Endothelial cell (in vitro differentiated cells): ENCODE measurements at regions not wholly inside any gene's neighbourhood (a gene's known extent, or its start where the extent isn't known, plus 50 kb on each side); places are given as distances from the start of the nearest gene placed in this dataset.

Source experiments
- DNase-seq: peaks from one replicate; pipeline ENCODE4 v3.0.0; 2021; ENCODE audit warnings: low spot score
- H3K27ac Mint-ChIP-seq: one replicate; pipeline ENCODE4 v1.8.0; 2021; ENCODE audit warnings: mixed read lengths, inconsistent platforms; ENCODE audit not compliant: unreplicated experiment
- H3K27me3 Mint-ChIP-seq: one replicate; pipeline ENCODE4 v1.8.0; 2021; ENCODE audit warnings: mild to moderate bottlenecking, moderate library complexity, mixed read lengths, inconsistent platforms; ENCODE audit not compliant: unreplicated experiment
- H3K36me3 Mint-ChIP-seq: one replicate; pipeline ENCODE4 v1.8.0; 2021; ENCODE audit warnings: mild to moderate bottlenecking, low read depth, mixed read lengths, inconsistent platforms; ENCODE audit not compliant: unreplicated experiment
- H3K4me1 Mint-ChIP-seq: one replicate; pipeline ENCODE4 v1.8.0; 2021; ENCODE audit warnings: mild to moderate bottlenecking, mixed read lengths, inconsistent platforms; ENCODE audit not compliant: unreplicated experiment
- H3K4me3 Mint-ChIP-seq: one replicate; pipeline ENCODE4 v1.8.0; 2021; ENCODE audit warnings: mild to moderate bottlenecking, mixed read lengths, inconsistent platforms; ENCODE audit not compliant: unreplicated experiment
- H3K9me3 Mint-ChIP-seq: one replicate; pipeline ENCODE4 v1.8.0; 2021; ENCODE audit warnings: mixed read lengths, inconsistent platforms; ENCODE audit not compliant: unreplicated experiment
- CTCF ChIP-seq: fragments of 200-600 bp; sonication (generic); IDR thresholded peaks from one replicate; pipeline ENCODE4 v1.5.0; 2021; ENCODE audit warnings: antibody characterized with exemption; ENCODE audit not compliant: unreplicated experiment

GRCh38 chr6:77063494-77063893 is 399.8 kb downstream of the HTR1B start:
- H3K27ac Mint-ChIP-seq, result no peak overlapping the region
- H3K36me3 Mint-ChIP-seq, result no peaks in the 10 kb centered on the region
- no peak for TF ChIP-seq CTCF
- no peak for DNase-seq
- no peaks in the 10 kb centered on the region for H3K9me3 Mint-ChIP-seq
- no peaks in the 10 kb centered on the region for H3K27me3 Mint-ChIP-seq
- peaks cover 4% of the 10 kb centered on the region for H3K4me1 Mint-ChIP-seq
- H3K4me3 Mint-ChIP-seq, result no peak overlapping the region

- no peak for TF ChIP-seq CTCF
- no peaks in the 10 kb centered on the region for H3K9me3 Mint-ChIP-seq
- no peak overlapping the region for H3K4me3 Mint-ChIP-seq
- no peaks in the 10 kb centered on the region for H3K36me3 Mint-ChIP-seq
- DNase-seq, result no peak
- H3K4me1 Mint-ChIP-seq, result peaks cover 4% of the 10 kb centered on the region
- peaks cover 1% of the 10 kb centered on the region for H3K27me3 Mint-ChIP-seq
- no peak overlapping the region for H3K27ac Mint-ChIP-seq
Measured at GRCh38 chr6:77055711-77056110, 407.6 kb downstream of the HTR1B start.

- no peak for DNase-seq
- peaks cover 8% of the 10 kb centered on the region for H3K4me1 Mint-ChIP-seq
- H3K27me3 Mint-ChIP-seq, result no peaks in the 10 kb centered on the region
- no peak overlapping the region for H3K27ac Mint-ChIP-seq
- no peak for TF ChIP-seq CTCF
- H3K4me3 Mint-ChIP-seq, result no peak overlapping the region
- H3K9me3 Mint-ChIP-seq, result peaks cover 11% of the 10 kb centered on the region
- peaks cover 20% of the 10 kb centered on the region for H3K36me3 Mint-ChIP-seq
Measured at GRCh38 chr6:77040568-77041195, 422.6 kb downstream of the HTR1B start.

- Mint-ChIP-seq H3K27ac (no peak overlapping the region), H3K4me1 (peaks cover 5% of the 10 kb centered on the region), H3K36me3 (peaks cover 20% of the 10 kb centered on the region), H3K9me3 (peaks cover 11% of the 10 kb centered on the region), H3K4me3 (no peak overlapping the region), H3K27me3 (no peaks in the 10 kb centered on the region)
- TF ChIP-seq CTCF, result no peak
- DNase-seq, result no peak
Measured at GRCh38 chr6:77038807-77039206, 424.5 kb downstream of the HTR1B start.

- Mint-ChIP-seq H3K36me3 (peaks cover 20% of the 10 kb centered on the region), H3K27ac (no peak overlapping the region), H3K4me1 (peaks cover 5% of the 10 kb centered on the region), H3K27me3 (no peaks in the 10 kb centered on the region), H3K4me3 (no peak overlapping the region), H3K9me3 (peaks cover 11% of the 10 kb centered on the region)
- DNase-seq, result no peak
- no peak for TF ChIP-seq CTCF
Measured at GRCh38 chr6:77037439-77037838, 425.9 kb downstream of the HTR1B start.
